GM21619 (cell line): ENCODE measurements at regions not wholly inside any gene's neighbourhood (a gene's known extent, or its start where the extent isn't known, plus 50 kb on each side); places are given as distances from the start of the nearest gene placed in this dataset.

ENCODE experiments used
- ATAC-seq: cut with Tn5 transposase; IDR thresholded peaks from one replicate; pipeline ENCODE4 v1.9.1; 2021; ENCODE audit not compliant: unreplicated experiment

GRCh38 chr2:217629347-217629746 is 373.4 kb downstream of the TNS1 start:
- ATAC-seq: no peak

- no peak for ATAC-seq
Observed at GRCh38 chr2:217628061-217628460, 374.7 kb downstream of the TNS1 start.

GRCh38 chr2:217626926-217627325 is 375.9 kb downstream of the TNS1 start:
- no peak for ATAC-seq

GRCh38 chr2:217625557-217626169 is 377.1 kb downstream of the TNS1 start:
- no peak for ATAC-seq

GRCh38 chr2:217623281-217623912 is 379.4 kb downstream of the TNS1 start:
- no peak for ATAC-seq

- no peak for ATAC-seq
Observed at GRCh38 chr2:217622205-217623060, 380.4 kb downstream of the TNS1 start.

- ATAC-seq: no peak
Observed at GRCh38 chr2:217621391-217621801, 381.4 kb downstream of the TNS1 start.

GRCh38 chr2:217618744-217619143 is 384.1 kb downstream of the TNS1 start:
- no peak for ATAC-seq

GRCh38 chr2:217617616-217618022 is 385.2 kb downstream of the TNS1 start:
- no peak for ATAC-seq

GRCh38 chr2:217616936-217617335 is 385.9 kb downstream of the TNS1 start:
- ATAC-seq: no peak

GRCh38 chr2:217615171-217615570 is 387.6 kb downstream of the TNS1 start:
- no peak for ATAC-seq

- peak; percentile 64 for ATAC-seq
Observed at GRCh38 chr2:217614498-217614897, 388.3 kb downstream of the TNS1 start.

GRCh38 chr2:217614096-217614495 is 388.7 kb downstream of the TNS1 start:
- no peak for ATAC-seq

- ATAC-seq: no peak
Observed at GRCh38 chr2:217612920-217613319, 389.9 kb downstream of the TNS1 start.

- no peak for ATAC-seq
Observed at GRCh38 chr2:217612211-217612610, 390.6 kb downstream of the TNS1 start.

GRCh38 chr2:217611626-217612127 is 391.1 kb downstream of the TNS1 start:
- no peak for ATAC-seq

GRCh38 chr2:217611056-217611455 is 391.7 kb downstream of the TNS1 start:
- ATAC-seq: no peak

GRCh38 chr2:217610401-217610814 is 392.4 kb downstream of the TNS1 start:
- no peak for ATAC-seq

GRCh38 chr2:217609952-217610351 is 392.8 kb downstream of the TNS1 start:
- no peak for ATAC-seq

- ATAC-seq: no peak
Observed at GRCh38 chr2:217606296-217606695, 396.5 kb downstream of the TNS1 start.

GRCh38 chr2:217604527-217605194 is 398.1 kb downstream of the TNS1 start:
- no peak for ATAC-seq
